Stimulated activated memory B cell treated with anti-CD40 and anti-IgM and Interleukin-4, amounts not matched to agents 10 μg/mL and 1 μg/mL and 100 μg/mL, for 72 hours (primary cell): ENCODE measurements at regions not wholly inside any gene's neighbourhood (a gene's known extent, or its start where the extent isn't known, plus 50 kb on each side); places are given as distances from the start of the nearest gene placed in this dataset.

Source experiments
- ATAC-seq: fragments of 150-1000 bp; cut with Tn5 transposase; 2 replicates; pipeline ENCODE4 v1.10.0; 2021
- H3K27ac Mint-ChIP-seq: one replicate; pipeline ENCODE4 v1.8.0; 2022; ENCODE audit warnings: mild to moderate bottlenecking, mixed read lengths
- H3K27me3 Mint-ChIP-seq: one replicate; pipeline ENCODE4 v1.8.0; 2022; ENCODE audit warnings: mixed read lengths
- H3K36me3 Mint-ChIP-seq: one replicate; pipeline ENCODE4 v1.8.0; 2022; ENCODE audit warnings: mixed read lengths
- H3K4me1 Mint-ChIP-seq: one replicate; pipeline ENCODE4 v1.8.0; 2022; ENCODE audit warnings: mixed read lengths
- H3K4me3 Mint-ChIP-seq: one replicate; pipeline ENCODE4 v1.8.0; 2022; ENCODE audit warnings: mild to moderate bottlenecking, moderate library complexity, mixed read lengths
- H3K9me3 Mint-ChIP-seq: one replicate; pipeline ENCODE4 v1.8.0; 2022; ENCODE audit warnings: mixed read lengths

- H3K9me3 Mint-ChIP-seq, result no peaks in the 10 kb centered on the region
- H3K27me3 Mint-ChIP-seq, result peaks cover 32% of the 10 kb centered on the region
- no peak for ATAC-seq
- no peaks in the 10 kb centered on the region for H3K36me3 Mint-ChIP-seq
- H3K4me1 Mint-ChIP-seq, result peaks cover 6% of the 10 kb centered on the region
- no peak overlapping the region for H3K4me3 Mint-ChIP-seq
- no peak overlapping the region for H3K27ac Mint-ChIP-seq
These were observed 110.3 kb downstream of the UNC5CL start for GRCh38 chr6:40928763-40929162.

- no peak for ATAC-seq
- Mint-ChIP-seq H3K4me1 (peaks cover 6% of the 10 kb centered on the region), H3K4me3 (no peak overlapping the region), H3K36me3 (no peaks in the 10 kb centered on the region), H3K27ac (no peak overlapping the region), H3K27me3 (peaks cover 27% of the 10 kb centered on the region), H3K9me3 (no peaks in the 10 kb centered on the region)
These were observed 110.7 kb downstream of the UNC5CL start for GRCh38 chr6:40928307-40928706.

GRCh38 chr6:40925341-40925740 is 113.7 kb downstream of the UNC5CL start:
- Mint-ChIP-seq H3K27me3 (peaks cover 40% of the 10 kb centered on the region), H3K36me3 (no peaks in the 10 kb centered on the region), H3K4me3 (no peak overlapping the region), H3K9me3 (no peaks in the 10 kb centered on the region), H3K4me1 (peaks cover 6% of the 10 kb centered on the region), H3K27ac (no peak overlapping the region)
- no peak for ATAC-seq

GRCh38 chr6:40924839-40925238 is 114.2 kb downstream of the UNC5CL start:
- H3K27ac Mint-ChIP-seq, result no peak overlapping the region
- ATAC-seq, result no peak

GRCh38 chr6:40923880-40924279 is 115.1 kb downstream of the UNC5CL start:
- H3K4me3 Mint-ChIP-seq, result no peak overlapping the region
- no peaks in the 10 kb centered on the region for H3K36me3 Mint-ChIP-seq
- H3K9me3 Mint-ChIP-seq, result no peaks in the 10 kb centered on the region
- ATAC-seq, result no peak
- H3K4me1 Mint-ChIP-seq, result peaks cover 6% of the 10 kb centered on the region
- H3K27me3 Mint-ChIP-seq, result peaks cover 53% of the 10 kb centered on the region
- no peak overlapping the region for H3K27ac Mint-ChIP-seq

More at GRCh38 chr6:40924839-40925238, 114.2 kb downstream of the UNC5CL start:
- H3K36me3 Mint-ChIP-seq, result no peaks in the 10 kb centered on the region
- no peak overlapping the region for H3K4me3 Mint-ChIP-seq
- H3K27me3 Mint-ChIP-seq, result peaks cover 43% of the 10 kb centered on the region
- peaks cover 6% of the 10 kb centered on the region for H3K4me1 Mint-ChIP-seq
- no peaks in the 10 kb centered on the region for H3K9me3 Mint-ChIP-seq

- H3K4me3 Mint-ChIP-seq, result no peak overlapping the region
- H3K9me3 Mint-ChIP-seq, result no peaks in the 10 kb centered on the region
- no peaks in the 10 kb centered on the region for H3K36me3 Mint-ChIP-seq
- ATAC-seq, result no peak
- H3K27me3 Mint-ChIP-seq, result peaks cover 59% of the 10 kb centered on the region
- H3K4me1 Mint-ChIP-seq, result peaks cover 6% of the 10 kb centered on the region
- no peak overlapping the region for H3K27ac Mint-ChIP-seq
These were observed 115.7 kb downstream of the UNC5CL start for GRCh38 chr6:40923326-40923725.

GRCh38 chr6:40922281-40922680 is 116.7 kb downstream of the UNC5CL start:
- no peaks in the 10 kb centered on the region for H3K36me3 Mint-ChIP-seq
- ATAC-seq, result no peak
- H3K27ac Mint-ChIP-seq, result no peak overlapping the region
- H3K27me3 Mint-ChIP-seq, result peaks cover 59% of the 10 kb centered on the region
- no peak overlapping the region for H3K4me3 Mint-ChIP-seq
- no peaks in the 10 kb centered on the region for H3K9me3 Mint-ChIP-seq
- peaks cover 6% of the 10 kb centered on the region for H3K4me1 Mint-ChIP-seq

GRCh38 chr6:40918040-40918651 is 120.9 kb downstream of the UNC5CL start:
- Mint-ChIP-seq H3K4me3 (no peak overlapping the region), H3K36me3 (no peaks in the 10 kb centered on the region), H3K27me3 (peaks cover 45% of the 10 kb centered on the region), H3K4me1 (no peaks in the 10 kb centered on the region), H3K9me3 (no peaks in the 10 kb centered on the region), H3K27ac (no peak overlapping the region)
- ATAC-seq, result no peak

- H3K27me3 Mint-ChIP-seq, result peaks cover 45% of the 10 kb centered on the region
- H3K9me3 Mint-ChIP-seq, result no peaks in the 10 kb centered on the region
- no peak overlapping the region for H3K4me3 Mint-ChIP-seq
- H3K36me3 Mint-ChIP-seq, result no peaks in the 10 kb centered on the region
- ATAC-seq, result peak; percentile 52
- H3K4me1 Mint-ChIP-seq, result no peaks in the 10 kb centered on the region
- H3K27ac Mint-ChIP-seq, result no peak overlapping the region
These were observed 121.4 kb downstream of the UNC5CL start for GRCh38 chr6:40917603-40918002.

GRCh38 chr6:40916845-40917244 is 122.2 kb downstream of the UNC5CL start:
- H3K9me3 Mint-ChIP-seq, result no peaks in the 10 kb centered on the region
- peaks cover 43% of the 10 kb centered on the region for H3K27me3 Mint-ChIP-seq
- H3K4me3 Mint-ChIP-seq, result no peak overlapping the region
- H3K27ac Mint-ChIP-seq, result no peak overlapping the region
- no peaks in the 10 kb centered on the region for H3K4me1 Mint-ChIP-seq
- no peak for ATAC-seq
- H3K36me3 Mint-ChIP-seq, result no peaks in the 10 kb centered on the region

GRCh38 chr6:40915165-40915564 is 123.9 kb downstream of the UNC5CL start:
- Mint-ChIP-seq H3K36me3 (no peaks in the 10 kb centered on the region), H3K27ac (no peak overlapping the region), H3K4me3 (no peak overlapping the region), H3K27me3 (peaks cover 30% of the 10 kb centered on the region), H3K4me1 (no peaks in the 10 kb centered on the region), H3K9me3 (no peaks in the 10 kb centered on the region)
- no peak for ATAC-seq

GRCh38 chr6:40914005-40914404 is 125.0 kb downstream of the UNC5CL start:
- Mint-ChIP-seq H3K27ac (no peak overlapping the region), H3K27me3 (peaks cover 20% of the 10 kb centered on the region), H3K4me1 (no peaks in the 10 kb centered on the region), H3K36me3 (no peaks in the 10 kb centered on the region), H3K9me3 (no peaks in the 10 kb centered on the region), H3K4me3 (no peak overlapping the region)
- no peak for ATAC-seq

- peak; percentile 78 for ATAC-seq
- no peaks in the 10 kb centered on the region for H3K4me1 Mint-ChIP-seq
- H3K9me3 Mint-ChIP-seq, result no peaks in the 10 kb centered on the region
These were observed 126.7 kb downstream of the UNC5CL start for GRCh38 chr6:40912158-40912946.

GRCh38 chr6:40910260-40910893 is 128.6 kb downstream of the UNC5CL start:
- no peaks in the 10 kb centered on the region for H3K36me3 Mint-ChIP-seq
- H3K4me3 Mint-ChIP-seq, result no peak overlapping the region
- ATAC-seq, result no peak
- H3K9me3 Mint-ChIP-seq, result no peaks in the 10 kb centered on the region
- peaks cover 20% of the 10 kb centered on the region for H3K27me3 Mint-ChIP-seq
- H3K27ac Mint-ChIP-seq, result no peak overlapping the region
- H3K4me1 Mint-ChIP-seq, result no peaks in the 10 kb centered on the region

More at GRCh38 chr6:40912158-40912946, 126.7 kb downstream of the UNC5CL start:
- Mint-ChIP-seq H3K4me3 (no peak overlapping the region), H3K27me3 (peaks cover 20% of the 10 kb centered on the region), H3K27ac (no peak overlapping the region), H3K36me3 (no peaks in the 10 kb centered on the region)

- Mint-ChIP-seq H3K4me1 (no peaks in the 10 kb centered on the region), H3K4me3 (no peak overlapping the region), H3K27ac (no peak overlapping the region), H3K36me3 (no peaks in the 10 kb centered on the region), H3K27me3 (peaks cover 20% of the 10 kb centered on the region), H3K9me3 (no peaks in the 10 kb centered on the region)
- ATAC-seq, result no peak
These were observed 129.2 kb downstream of the UNC5CL start for GRCh38 chr6:40909811-40910210.
